Astrocyte (in vitro differentiated cells and primary cell): ENCODE measurements at regions not wholly inside any gene's neighbourhood (a gene's known extent, or its start where the extent isn't known, plus 50 kb on each side); places are given as distances from the start of the nearest gene placed in this dataset.
"Not testable (repeated sequence)": the region's sequence is repeated elsewhere in the genome, so short reads cannot be mapped to it uniquely, and the experiment has no call there.

ENCODE experiments used
- DNase-seq: peaks from one replicate; pipeline ENCODE4 v3.0.0-alpha.2; 2010; ENCODE audit warnings: low read depth
- FAIRE-seq: peaks from 2 replicates; lab custom pipeline; 2011; peaks lifted over from hg19 to GRCh38; lab: Jason Lieb, UNC
- H2AFZ ChIP-seq: 2 replicates; pipeline ENCODE4 v1.6.0; 2012; ENCODE audit warnings: low read depth, low read length, inconsistent platforms
- H3K27ac ChIP-seq: 2 replicates; pipeline ENCODE4 v1.5.1; 2011; ENCODE audit warnings: low read depth, low read length, inconsistent platforms
- H3K27me3 ChIP-seq: 2 replicates; pipeline ENCODE4 v1.6.0; 2011; ENCODE audit warnings: low read length, inconsistent platforms; ENCODE audit not compliant: insufficient read depth
- H3K36me3 ChIP-seq: 2 replicates; pipeline ENCODE4 v1.5.1; 2011; ENCODE audit warnings: low read length, inconsistent platforms; ENCODE audit not compliant: insufficient read depth
- H3K4me1 ChIP-seq: 2 replicates; pipeline ENCODE4 v1.5.1; 2011; ENCODE audit warnings: low read length, inconsistent platforms; ENCODE audit not compliant: insufficient read depth
- H3K4me2 ChIP-seq: 2 replicates; pipeline ENCODE4 v1.6.0; 2012; ENCODE audit warnings: low read length, inconsistent platforms
- H3K4me3 ChIP-seq: 2 replicates; pipeline ENCODE4 v1.5.1; 2011; ENCODE audit warnings: low read depth, mild to moderate bottlenecking, low read length, inconsistent platforms; ENCODE audit not compliant: insufficient read depth
- H3K79me2 ChIP-seq: 2 replicates; pipeline ENCODE4 v1.6.0; 2012; ENCODE audit warnings: mild to moderate bottlenecking, low read length, inconsistent platforms; ENCODE audit not compliant: insufficient read depth
- H3K9ac ChIP-seq: 2 replicates; pipeline ENCODE4 v1.6.0; 2012; ENCODE audit warnings: mild to moderate bottlenecking, low read length, inconsistent platforms
- H3K9me3 ChIP-seq: 2 replicates; pipeline ENCODE4 v1.5.1; 2012; ENCODE audit warnings: low read depth, mild to moderate bottlenecking, low read length, inconsistent platforms; ENCODE audit not compliant: insufficient read depth
- H4K20me1 ChIP-seq: 2 replicates; pipeline ENCODE4 v1.6.0; 2012; ENCODE audit warnings: low read length, inconsistent platforms; ENCODE audit not compliant: insufficient read depth
- H3K27ac Mint-ChIP-seq: one replicate; pipeline ENCODE4 v1.8.0; 2021; ENCODE audit warnings: mild to moderate bottlenecking, mixed read lengths; ENCODE audit not compliant: unreplicated experiment
- H3K27me3 Mint-ChIP-seq: one replicate; pipeline ENCODE4 v1.8.0; 2021; ENCODE audit warnings: low read depth, mixed read lengths; ENCODE audit not compliant: unreplicated experiment
- H3K36me3 Mint-ChIP-seq: one replicate; pipeline ENCODE4 v1.8.0; 2021; ENCODE audit warnings: low read depth, mixed read lengths; ENCODE audit not compliant: unreplicated experiment
- H3K4me1 Mint-ChIP-seq: one replicate; pipeline ENCODE4 v1.8.0; 2021; ENCODE audit warnings: low read depth, mixed read lengths; ENCODE audit not compliant: unreplicated experiment
- H3K4me3 Mint-ChIP-seq: one replicate; pipeline ENCODE4 v1.8.0; 2021; ENCODE audit warnings: mild to moderate bottlenecking, moderate library complexity, mixed read lengths; ENCODE audit not compliant: unreplicated experiment
- H3K9me3 Mint-ChIP-seq: one replicate; pipeline ENCODE4 v1.8.0; 2021; ENCODE audit warnings: mild to moderate bottlenecking, mixed read lengths; ENCODE audit not compliant: unreplicated experiment
- CTCF ChIP-seq: IDR thresholded peaks from 2 replicates; pipeline ENCODE4 v1.5.1; 2011; ENCODE audit warnings: low read depth, mild to moderate bottlenecking, inconsistent platforms, low read length, moderate library complexity; ENCODE audit not compliant: insufficient read depth
- EZH2 ChIP-seq: IDR thresholded peaks from 2 replicates; pipeline ENCODE4 v1.6.1; 2012; ENCODE audit warnings: mild to moderate bottlenecking, low read length, inconsistent platforms; ENCODE audit not compliant: insufficient read depth

- Mint-ChIP-seq H3K27me3 (no peaks in the 10 kb centered on the region), H3K27ac (no peak overlapping the region), H3K4me3 (no peak overlapping the region), H3K4me1 (peaks cover 15% of the 10 kb centered on the region), H3K9me3 (no peaks in the 10 kb centered on the region), H3K36me3 (no peaks in the 10 kb centered on the region)
- Histone ChIP-seq H3K9ac (no peak overlapping the region), H3K79me2 (no peaks in the 10 kb centered on the region), H3K9me3 (no peaks in the 10 kb centered on the region), H3K27me3 (no peaks in the 10 kb centered on the region), H3K4me1 (peaks cover 6% of the 10 kb centered on the region), H3K27ac (no peak overlapping the region), H2AFZ (no peak overlapping the region), H3K4me2 (no peak overlapping the region), H3K4me3 (no peak overlapping the region), H4K20me1 (no peaks in the 10 kb centered on the region), H3K36me3 (no peaks in the 10 kb centered on the region)
- TF ChIP-seq CTCF: no peak
- no peak for TF ChIP-seq EZH2
- no peak for DNase-seq
- no peak for FAIRE-seq
Measured at GRCh38 chr10:21352886-21353285, 172.6 kb downstream of the SKIDA1 start.

GRCh38 chr10:21351594-21351993 lies 173.9 kb downstream of the SKIDA1 start:
- H3K27me3 Mint-ChIP-seq, H3K4me3 Mint-ChIP-seq, H3K27ac ChIP-seq, H3K79me2 ChIP-seq, H4K20me1 ChIP-seq, DNase-seq, H3K9me3 ChIP-seq, H3K4me2 ChIP-seq, H3K9ac ChIP-seq, H3K27ac Mint-ChIP-seq, FAIRE-seq, H3K36me3 ChIP-seq, H3K36me3 Mint-ChIP-seq, H3K27me3 ChIP-seq, H3K4me3 ChIP-seq, H3K4me1 ChIP-seq, H2AFZ ChIP-seq, H3K9me3 Mint-ChIP-seq: not testable (repeated sequence)
- H3K4me1 Mint-ChIP-seq: peaks cover 15% of the 10 kb centered on the region

- H3K36me3 Mint-ChIP-seq: no peaks in the 10 kb centered on the region
- H3K4me1 Mint-ChIP-seq: peaks cover 10% of the 10 kb centered on the region
- H3K4me2 ChIP-seq: peak overlapping the region; percentile 39
- H3K4me1 ChIP-seq: peaks cover 6% of the 10 kb centered on the region
- no peaks in the 10 kb centered on the region for H3K9me3 ChIP-seq
- no peak for FAIRE-seq
- H3K27ac Mint-ChIP-seq: peak overlapping the region; percentile 36
- H3K9me3 Mint-ChIP-seq: peaks cover 2% of the 10 kb centered on the region
- H4K20me1 ChIP-seq: no peaks in the 10 kb centered on the region
- H3K27me3 Mint-ChIP-seq: no peaks in the 10 kb centered on the region
- no peak overlapping the region for H3K4me3 Mint-ChIP-seq
- no peak for DNase-seq
- no peaks in the 10 kb centered on the region for H3K79me2 ChIP-seq
- peak overlapping the region; percentile 32 for H3K9ac ChIP-seq
- H3K36me3 ChIP-seq: no peaks in the 10 kb centered on the region
- H3K4me3 ChIP-seq: no peak overlapping the region
- H3K27me3 ChIP-seq: no peaks in the 10 kb centered on the region
- TF ChIP-seq CTCF: no peak
- no peak for TF ChIP-seq EZH2
- H2AFZ ChIP-seq: peak overlapping the region; percentile 44
- no peak overlapping the region for H3K27ac ChIP-seq
Measured at GRCh38 chr10:21349912-21350286, 175.6 kb downstream of the SKIDA1 start.
